Left cardiac atrium (tissue), 4 donors: ENCODE measurements at regions not wholly inside any gene's neighbourhood (a gene's known extent, or its start where the extent isn't known, plus 50 kb on each side); places are given as distances from the start of the nearest gene placed in this dataset.
A peak's percentile ranks its signal among the peaks of the same experiment; 100 is the strongest.

Experiments used
- ATAC-seq, 2 donors: fragments of 200-7000 bp; cut with Tn5 transposase; one replicate each; pipeline ENCODE4 v1.9.1; 2020; ENCODE audit warnings: mild to moderate bottlenecking in 2 of 2, moderate library complexity in 2 of 2
- DNase-seq: peaks from one replicate; pipeline ENCODE4 v3.0.0-alpha.2; 2020
- intact Hi-C, 2 donors: fragments of 100-400 bp; cut with DNase I; formaldehyde crosslinking; loops; one replicate each; pipeline versions ENCODE4 v1.14.1 to v1.15.1; 2022 to 2023
- donor health status: DM: no; HTN: yes; CAD: no.
- donor health status: DM: no; HTN: yes; CAD: no; lungs with severe emphysema.
- donor health status: DM: yes; HTN: yes; CAD: no.
- donor health status: Dilated cardiomyopathy.

DNA sequence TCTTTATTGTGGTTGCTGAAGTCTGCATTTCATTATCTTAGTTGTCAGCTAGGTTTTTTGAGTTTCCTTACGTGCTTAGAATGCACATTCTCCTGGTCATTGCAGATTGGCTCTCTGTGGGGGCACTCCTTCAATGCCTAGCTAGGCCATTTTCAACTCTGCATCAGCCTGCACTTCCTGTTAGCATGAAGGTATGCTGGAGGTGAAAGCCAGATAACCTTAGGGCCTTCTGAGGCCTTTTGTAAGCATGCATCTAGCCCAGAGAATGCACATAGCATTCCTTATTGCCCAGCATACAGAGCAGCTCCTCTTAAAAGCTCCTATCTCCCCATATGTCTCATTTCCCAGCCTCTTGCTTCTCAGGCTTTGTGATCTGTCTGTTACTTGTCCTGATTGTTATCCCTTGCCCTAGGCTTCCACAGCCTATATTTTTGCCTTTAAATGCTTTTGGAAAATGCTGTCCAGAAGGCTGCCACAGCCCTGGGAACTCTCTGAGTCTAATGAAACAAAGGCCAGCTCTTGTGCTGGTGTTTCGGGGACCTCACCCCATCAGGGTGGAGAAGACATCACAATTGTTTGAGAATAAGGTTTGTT lies 108.1 kb upstream of the IGFBP3 start:
- ATAC-seq = no peak
- intact Hi-C loops = no loop called here
- DNase-seq = no peak

DNA sequence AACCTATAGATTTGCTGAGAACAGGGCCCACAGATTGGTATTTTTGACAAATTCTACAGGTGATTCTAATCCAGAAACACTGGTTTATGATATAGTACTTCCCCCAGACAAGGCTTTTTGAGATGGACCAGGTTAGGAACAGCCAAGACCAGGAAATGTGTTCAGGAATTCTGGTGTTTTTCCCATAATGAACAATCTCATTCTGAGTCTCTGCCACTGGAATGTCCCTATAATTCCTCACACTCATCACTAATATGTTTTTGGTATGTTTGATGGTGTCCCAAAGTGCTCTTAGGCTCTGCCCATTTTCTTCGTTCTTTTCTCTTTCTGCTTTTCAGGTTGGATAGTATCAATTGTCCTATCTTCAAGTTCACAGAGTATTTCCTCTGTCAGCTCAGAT lies 107.2 kb upstream of the IGFBP3 start:
- DNase-seq (no peak), ATAC-seq (no peak)
- intact Hi-C loops = no loop called here

DNA sequence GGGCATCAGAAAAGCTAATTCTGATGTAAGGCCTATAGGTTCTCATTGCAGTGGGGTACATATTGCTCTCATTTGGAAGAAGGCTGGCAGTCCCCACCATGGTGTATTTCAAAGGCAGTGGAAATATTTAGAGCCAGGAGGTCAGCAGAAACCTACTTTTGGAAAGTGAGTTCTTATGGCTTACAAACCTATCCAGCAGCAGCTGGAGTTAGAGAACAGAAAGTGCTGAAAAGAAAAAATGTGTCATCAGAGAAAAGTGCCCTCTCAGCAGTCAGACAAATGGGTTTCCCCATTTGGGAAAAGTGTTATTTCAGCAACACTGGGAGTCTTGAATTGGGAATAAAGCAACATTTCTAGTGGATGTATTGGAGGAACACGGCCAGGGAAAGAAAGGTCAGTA lies 105.7 kb upstream of the IGFBP3 start:
- ATAC-seq (peak in 1 of 2 donors; percentile 27), DNase-seq (no peak)
- intact Hi-C loops = no loop called here

DNA sequence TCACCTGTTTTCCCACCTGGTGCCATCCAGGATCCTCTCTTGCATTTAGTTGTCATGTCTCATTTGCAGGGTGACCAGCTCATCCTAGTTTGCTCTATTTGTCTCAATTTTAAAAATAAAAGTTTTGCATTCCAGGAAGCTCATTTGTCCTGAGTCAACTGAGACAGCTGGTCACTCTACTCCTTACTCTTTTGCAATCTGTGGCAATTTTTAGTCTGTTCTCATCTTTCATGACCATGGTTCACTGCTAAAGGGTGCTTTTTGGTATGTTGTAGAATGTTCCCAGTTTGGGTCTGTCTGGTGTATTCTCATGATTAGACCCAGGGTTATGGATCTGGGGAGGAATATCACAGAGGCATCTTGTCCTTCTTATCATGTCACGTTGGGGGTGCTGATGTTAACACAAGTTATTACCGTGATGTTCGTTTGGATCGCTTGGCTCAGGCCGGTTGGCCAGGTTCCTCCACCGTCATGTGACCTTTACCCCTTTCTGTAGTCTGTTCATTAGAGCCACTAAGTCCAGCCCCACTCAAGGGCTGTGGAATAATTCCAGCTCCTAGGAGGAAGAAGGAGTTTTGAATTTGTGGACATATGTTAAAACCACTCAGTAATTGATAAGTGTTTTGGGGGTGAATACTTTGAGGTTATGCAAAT lies 103.3 kb upstream of the IGFBP3 start:
- ATAC-seq (no peak), DNase-seq (no peak)
- intact Hi-C loops = no loop called here

DNA sequence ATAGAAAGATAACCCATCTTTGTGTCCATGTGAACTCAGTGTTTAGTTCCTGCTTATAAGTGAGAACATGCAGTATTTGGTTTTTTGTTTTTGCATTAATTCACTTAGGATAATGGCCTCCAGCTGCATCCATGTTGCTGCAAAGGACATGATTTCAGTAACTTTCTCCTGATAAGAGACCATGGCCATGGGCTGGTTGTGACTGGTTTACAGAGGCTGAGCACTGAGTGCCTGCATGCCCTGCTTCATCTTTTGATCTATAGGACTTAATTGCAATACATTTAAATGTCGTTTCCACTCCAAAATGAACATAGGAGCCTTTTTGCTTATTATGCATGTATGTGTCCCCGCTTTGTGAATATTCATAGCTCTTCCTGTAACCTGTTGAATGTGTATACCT lies 101.3 kb upstream of the IGFBP3 start:
- no peak for DNase-seq
- intact Hi-C loops = no loop called here
- ATAC-seq = no peak

DNA sequence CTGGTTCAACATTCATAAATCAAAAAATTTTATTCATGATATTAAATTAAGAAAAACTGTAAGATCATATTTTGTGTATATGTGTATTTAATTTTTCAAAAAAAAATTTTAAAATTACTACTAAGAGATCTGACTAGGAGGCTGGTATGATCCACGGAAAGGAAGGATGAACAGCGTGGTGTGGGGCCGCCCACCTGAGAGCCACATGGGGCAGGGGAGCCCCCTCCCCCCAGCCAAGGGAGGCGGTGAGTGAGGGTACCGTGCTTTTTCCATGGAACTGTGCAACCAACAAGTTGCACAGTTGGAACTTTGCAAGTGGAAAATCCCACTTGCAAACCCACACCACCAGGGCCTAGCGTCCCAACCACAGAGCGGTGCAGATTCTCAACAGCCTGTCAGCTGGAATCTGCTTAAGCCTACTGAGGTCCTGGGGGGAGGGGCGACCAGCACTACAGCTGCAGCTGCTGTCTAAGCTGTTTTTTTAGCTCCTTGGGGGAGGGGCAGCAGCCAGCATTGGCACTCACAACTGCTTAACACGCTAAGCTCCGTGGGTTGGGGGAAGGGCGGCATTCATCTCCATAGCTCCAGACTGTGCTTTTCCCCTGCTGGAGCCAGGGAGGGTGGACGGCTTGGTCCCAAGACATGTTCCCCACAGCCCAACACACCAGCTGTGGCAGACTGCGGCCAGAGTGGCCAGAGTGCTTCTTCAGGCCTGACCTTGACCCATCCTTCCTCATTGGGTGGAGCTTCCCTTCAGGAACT lies 94.2 kb upstream of the IGFBP3 start:
- DNase-seq (peak; percentile 34), ATAC-seq (peak; percentile 65 to 88)
- intact Hi-C loops = no loop called here

DNA sequence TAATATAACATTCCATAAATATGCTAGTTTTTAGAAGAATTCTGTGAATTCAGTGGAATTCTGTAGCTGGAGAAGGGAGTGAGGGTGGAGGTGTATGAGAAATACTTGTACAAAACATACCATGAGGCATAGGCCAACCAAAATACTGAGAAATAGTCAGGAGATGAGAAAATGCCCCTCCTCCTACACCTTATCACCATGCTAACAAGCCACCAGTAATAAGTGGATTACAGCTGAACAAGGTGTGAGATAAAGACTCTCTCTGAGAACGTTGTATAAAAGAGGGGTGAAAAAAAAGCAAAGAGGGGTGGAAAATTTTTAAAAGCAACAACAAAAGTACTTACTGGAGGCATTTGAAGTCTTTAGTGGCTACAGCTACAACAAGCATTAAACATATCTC lies 90.4 kb upstream of the IGFBP3 start:
- no peak for DNase-seq
- intact Hi-C loops = no loop called here
- no peak for ATAC-seq

DNA sequence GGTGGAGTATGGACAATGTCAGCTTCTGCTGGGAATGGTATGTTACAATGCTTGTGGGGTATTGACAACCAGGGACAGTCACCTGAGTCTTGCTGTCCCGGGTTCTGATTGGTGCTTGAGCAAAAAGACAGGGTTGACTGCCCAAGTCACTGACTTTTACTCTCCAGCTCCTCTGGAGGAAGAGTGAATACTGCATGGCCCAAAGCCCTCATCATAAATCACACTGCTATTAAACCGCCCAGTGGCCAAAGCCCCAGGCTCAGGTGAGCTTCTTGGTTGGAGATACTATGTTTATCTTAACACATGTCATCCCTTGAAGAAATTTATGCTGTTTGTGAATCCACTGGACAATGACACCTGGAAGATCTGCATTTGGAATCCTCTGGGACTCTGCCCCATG lies 90.0 kb upstream of the IGFBP3 start:
- DNase-seq = no peak
- ATAC-seq = no peak
- intact Hi-C loops = no loop called here

DNA sequence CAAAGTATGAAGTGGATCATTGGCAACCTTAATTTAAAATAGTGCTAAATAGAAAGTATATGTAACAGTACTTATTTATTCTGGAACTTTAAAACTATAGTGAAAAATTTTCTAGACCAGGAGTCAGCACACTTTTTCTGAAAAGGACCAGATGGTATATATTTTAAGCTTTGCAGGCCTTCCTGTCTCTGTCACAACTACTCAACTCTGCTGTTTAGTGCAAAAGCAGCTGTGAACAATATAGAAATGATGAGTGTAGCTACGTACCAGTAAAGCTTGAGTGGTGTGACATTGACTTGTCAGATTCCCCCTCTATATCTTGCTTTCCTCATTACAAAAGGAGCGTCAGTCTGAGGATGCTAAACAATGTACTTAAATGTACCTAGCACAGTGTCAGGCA lies 88.1 kb upstream of the IGFBP3 start:
- intact Hi-C loops = no loop called here
- ATAC-seq (no peak), DNase-seq (no peak)

DNA sequence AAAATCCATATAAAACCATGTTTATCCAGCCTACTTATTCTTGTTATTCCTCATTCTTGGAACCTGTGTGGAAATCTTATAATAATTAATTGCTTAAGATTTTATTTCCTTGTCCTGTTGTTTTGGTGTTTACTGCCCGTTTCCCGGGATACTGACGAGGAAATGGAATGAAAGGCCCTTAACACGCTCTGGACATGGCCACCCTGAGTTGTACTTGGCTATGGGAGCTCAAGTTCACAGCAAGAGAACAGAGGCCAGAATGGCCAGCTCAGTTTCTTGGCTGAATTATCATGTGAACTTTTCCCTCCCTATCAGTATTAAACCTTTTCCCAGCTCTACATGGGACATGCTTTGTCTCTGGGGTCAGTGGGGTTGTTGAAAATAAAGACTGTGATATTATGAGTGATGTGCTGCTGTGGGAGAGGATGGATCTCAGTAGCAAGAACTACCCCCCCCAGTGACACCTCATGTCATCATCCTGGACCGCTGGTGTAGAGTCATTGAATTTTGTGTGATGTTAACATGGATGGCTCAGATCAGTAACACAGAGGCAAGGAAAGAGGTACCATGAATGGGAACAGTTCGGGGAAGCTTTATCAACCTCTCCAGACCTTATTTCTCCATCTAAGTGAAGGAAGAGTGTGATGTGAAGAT lies 87.0 kb upstream of the IGFBP3 start:
- intact Hi-C loops = no loop called here
- ATAC-seq (peak; percentile 84 to 91), DNase-seq (no peak)

DNA sequence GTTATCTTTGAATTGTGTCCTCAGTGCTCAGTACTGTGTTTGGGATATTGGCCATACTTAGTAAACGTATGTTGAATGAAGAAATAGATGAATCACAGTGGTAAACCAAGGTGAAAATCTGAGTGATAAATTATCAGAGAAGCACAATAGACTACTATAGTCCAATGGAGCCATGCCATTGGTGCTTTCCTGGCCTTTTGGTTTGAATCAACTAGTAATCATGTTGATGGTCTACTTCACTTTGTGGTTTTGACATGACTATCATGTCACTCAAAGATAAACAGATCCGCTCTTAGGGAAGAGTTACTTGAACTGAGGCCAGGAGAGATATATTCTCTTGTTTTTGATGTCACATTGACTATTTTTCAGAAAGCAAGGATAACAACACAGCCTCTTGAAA lies 86.1 kb upstream of the IGFBP3 start:
- intact Hi-C loops = no loop called here
- DNase-seq (no peak), ATAC-seq (no peak)

DNA sequence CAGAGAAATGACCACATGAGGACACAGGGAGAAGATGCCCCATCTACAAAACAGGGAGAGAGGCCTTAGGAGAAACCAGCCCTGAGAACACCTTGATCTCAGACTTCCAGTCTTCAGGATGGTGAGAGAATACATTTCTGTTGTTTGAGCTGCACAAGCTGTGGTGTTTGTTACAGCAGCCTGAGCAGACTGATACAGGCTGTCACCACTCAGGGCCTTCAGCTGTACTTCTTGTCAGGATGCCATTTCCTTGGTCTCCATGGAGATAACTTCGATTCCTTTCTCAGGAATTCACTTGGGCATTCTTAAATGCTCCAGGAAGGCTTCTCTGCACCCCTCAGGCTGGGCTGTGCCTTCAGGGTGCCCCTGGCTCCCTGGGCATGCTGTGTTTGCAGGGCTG lies 85.7 kb upstream of the IGFBP3 start:
- ATAC-seq (no peak), DNase-seq (no peak)
- intact Hi-C loops = no loop called here

DNA sequence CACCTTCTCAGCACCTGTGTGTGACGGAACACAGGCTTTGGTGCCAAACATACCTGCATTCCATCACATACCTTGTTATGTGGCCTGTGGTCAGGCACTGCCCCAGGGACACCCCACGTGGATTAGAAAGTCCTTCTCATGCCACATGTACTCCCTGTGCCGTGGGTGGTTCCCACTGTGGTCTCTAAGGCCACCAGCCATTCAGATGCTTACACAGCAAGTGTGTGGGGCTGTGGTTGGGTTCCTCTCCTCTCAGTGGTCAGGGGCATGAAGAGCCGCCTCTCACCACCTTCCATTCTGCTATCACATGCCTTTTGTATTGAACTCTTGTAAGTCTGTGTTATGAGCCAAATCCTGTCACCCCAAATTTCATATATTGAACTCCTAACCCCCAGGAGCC lies 85.1 kb upstream of the IGFBP3 start:
- intact Hi-C loops = no loop called here
- no peak for DNase-seq
- no peak for ATAC-seq

DNA sequence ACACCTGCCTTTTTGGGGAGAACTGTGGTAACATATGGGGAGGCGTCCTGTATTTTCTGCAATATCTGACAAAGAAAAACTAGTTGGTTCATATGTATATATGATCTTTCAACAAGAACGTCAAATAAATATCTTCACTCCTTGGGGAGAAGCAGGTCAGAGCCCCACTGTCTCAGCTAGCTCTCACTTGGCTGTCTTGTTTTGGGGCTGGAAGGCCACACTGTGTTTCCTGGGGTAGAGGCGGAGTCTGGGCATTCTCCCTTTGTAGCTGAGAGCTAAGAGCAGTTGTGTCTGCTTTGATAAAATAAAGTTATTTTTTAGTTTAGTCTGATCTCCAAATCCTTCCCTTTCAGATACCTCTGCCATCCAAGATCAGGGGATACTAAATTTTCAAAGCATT lies 83.9 kb upstream of the IGFBP3 start:
- intact Hi-C loops = no loop called here
- ATAC-seq = no peak
- no peak for DNase-seq

DNA sequence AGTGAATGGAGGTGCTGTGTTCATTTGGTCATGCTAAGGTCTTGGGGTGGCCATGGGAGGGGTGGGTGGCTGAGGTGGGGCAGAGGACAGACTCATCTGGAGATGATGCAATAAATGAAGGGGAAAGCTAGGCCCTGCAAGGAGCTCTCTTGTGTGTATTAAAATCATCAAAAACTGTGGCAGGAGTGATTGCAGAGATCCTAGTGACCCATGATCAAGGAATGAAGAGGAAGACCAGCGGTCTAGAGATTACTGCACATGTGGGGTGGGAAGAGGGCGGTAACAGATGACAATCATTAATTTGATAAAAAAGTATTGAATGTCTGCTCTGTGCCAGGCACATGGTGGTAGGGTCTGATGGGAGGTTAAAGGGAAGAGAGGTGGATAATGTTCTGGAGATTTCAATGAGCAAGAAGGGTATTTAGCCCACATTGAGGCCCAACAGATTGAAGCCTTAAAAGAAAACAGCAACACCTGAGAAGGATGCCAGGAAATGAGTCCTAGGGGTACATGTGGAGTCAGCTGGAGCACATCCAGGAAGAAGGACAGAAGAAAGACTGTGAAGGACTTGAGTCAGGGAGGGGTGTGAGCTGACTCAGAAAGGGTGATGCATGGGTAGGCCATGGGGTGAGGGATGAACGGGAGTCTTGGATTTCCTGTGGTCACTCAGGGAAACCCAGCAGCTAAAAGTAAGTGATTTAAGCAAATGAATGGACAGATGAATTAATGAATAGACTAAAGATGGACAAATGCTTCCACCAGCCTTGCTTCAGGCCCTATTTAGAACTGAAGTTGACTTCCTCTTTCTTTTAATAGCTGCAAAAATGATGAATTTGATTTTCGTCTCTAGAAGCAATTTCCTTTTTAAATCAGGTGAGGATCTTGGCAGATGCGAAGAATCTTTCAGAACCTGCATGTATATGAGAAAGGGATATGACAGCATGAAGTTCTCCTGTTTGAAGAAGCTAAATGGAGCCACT lies 83.1 kb upstream of the IGFBP3 start:
- ATAC-seq (no peak), DNase-seq (no peak)
- intact Hi-C loops = no loop called here

DNA sequence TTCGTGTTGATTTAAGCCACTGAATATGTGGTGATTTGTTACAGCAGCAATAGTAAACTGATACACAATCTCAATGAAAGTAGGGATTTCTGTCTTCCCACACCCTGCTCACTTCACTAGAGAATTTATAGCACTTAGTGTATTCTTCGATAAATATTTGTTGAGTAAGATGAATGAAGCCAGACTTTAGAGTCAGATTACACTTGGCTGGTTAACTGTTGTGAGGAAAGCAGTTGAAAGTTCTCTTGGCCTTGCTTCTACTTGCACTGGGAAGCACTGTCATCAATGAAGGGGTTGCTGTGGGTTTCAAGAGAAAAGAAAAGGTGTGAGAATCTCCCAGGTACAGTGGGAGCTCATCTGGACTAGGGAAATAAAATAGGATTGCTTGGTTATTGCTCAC lies 82.1 kb upstream of the IGFBP3 start:
- ATAC-seq (no peak), DNase-seq (no peak)
- intact Hi-C loops = no loop called here

DNA sequence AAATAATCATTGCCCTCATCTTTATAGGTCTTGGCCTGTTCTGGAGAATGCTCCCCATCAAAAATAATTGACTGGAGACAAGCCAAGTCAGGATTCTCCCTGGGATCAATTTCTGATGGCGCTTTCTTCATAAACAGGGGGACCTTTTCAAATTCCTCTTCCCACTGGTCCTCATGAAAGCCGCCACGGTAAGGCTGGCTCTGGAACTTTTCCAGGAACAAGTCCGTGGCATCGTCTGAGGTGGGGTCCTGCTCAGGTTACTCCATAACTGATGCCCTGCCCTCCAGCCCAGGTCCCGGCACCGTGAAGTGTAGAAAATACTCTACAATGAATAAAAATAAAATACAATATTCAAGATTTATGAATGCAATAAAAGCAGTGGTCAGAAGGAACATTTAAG lies 79.4 kb upstream of the IGFBP3 start:
- intact Hi-C loops = no loop called here

DNA sequence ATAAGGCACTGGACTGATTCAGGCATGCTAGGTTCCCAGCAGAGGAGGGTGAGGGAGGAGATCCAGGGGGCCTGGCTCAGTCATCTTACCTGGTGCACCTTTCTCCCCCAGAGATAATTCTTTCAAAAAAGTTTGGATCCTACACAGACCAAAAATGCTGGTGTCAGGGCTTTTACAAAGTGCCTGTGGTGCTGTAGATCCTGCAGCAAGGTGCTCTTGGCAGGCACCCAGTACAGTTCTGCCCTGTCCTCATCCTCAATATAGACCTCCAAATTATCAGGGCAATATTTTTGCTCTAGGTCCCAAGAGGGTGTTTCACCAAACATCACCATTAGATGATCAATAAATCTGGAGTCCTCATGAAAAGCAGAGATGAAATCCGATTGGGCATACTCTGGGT lies 78.5 kb upstream of the IGFBP3 start:
- intact Hi-C loops = no loop called here
- DNase-seq (no peak), ATAC-seq (no peak)

More for the DNA sequence above, 79.4 kb upstream of the IGFBP3 start:
- ATAC-seq = no peak
- DNase-seq = no peak

DNA sequence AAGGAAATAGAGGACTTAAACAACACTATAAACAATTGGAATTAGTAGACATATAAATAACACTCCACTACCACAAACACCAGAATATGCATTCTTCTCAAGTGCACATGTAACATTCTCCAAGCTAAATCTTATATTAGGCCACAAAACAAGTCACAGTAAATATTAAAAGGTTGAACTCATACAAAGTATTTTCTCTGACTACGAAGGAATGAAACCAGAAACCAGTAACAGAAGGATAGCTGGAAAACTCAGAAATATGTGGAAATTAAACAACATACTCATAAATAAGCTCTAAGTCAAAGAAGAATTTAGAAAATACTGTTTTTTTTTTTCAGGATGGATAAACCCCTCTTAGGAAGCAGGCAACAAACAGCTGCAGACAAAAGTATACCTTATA lies 77.4 kb upstream of the IGFBP3 start:
- DNase-seq (no peak), ATAC-seq (no peak)
- intact Hi-C loops = no loop called here
